ENCODE measurements at regions not wholly inside any gene's neighbourhood (a gene's known extent, or its start where the extent isn't known, plus 50 kb on each side); places are given as distances from the start of the nearest gene placed in this dataset.

- TF ChIP-seq CTCF (IDR thresholded peaks at IDR 0.05 in 2 of 3, conservative IDR thresholded peaks at IDR 0.05 in 1 of 3; ENCODE audit: borderline replicate concordance in 1 of 3, insufficient read depth in 1 of 3, low read depth in 2 of 3, low read length in 2 of 3) (peak in 2 of 3 experiments; percentile 22 to 26; a peak in 1 of 6 replicates), MAX (IDR thresholded peaks at IDR 0.05) (no peak), RAD21 (IDR thresholded peaks at IDR 0.05; ENCODE audit: low read depth) (no peak), POLR2A (IDR thresholded peaks at IDR 0.05; ENCODE audit: borderline replicate concordance, extremely low read depth, insufficient read depth, insufficient read length) (no peak), POLR2AphosphoS5 (IDR thresholded peaks at IDR 0.05; ENCODE audit: low read depth, low read length) (no peak), TCF7L2 (IDR thresholded peaks at IDR 0.05; ENCODE audit: borderline replicate concordance, extremely low read depth, insufficient read depth, insufficient read length) (no peak), SIN3A (IDR thresholded peaks at IDR 0.05; ENCODE audit: low read depth) (no peak), EZH2 (IDR thresholded peaks at IDR 0.05) (no peak)
Measured at GRCh38 chr13:62626771-62627170, 1211.1 kb upstream of the PCDH20 start.

Data from HCT116 (cell line).